ENCODE measurements at regions not wholly inside any gene's neighbourhood (a gene's known extent, or its start where the extent isn't known, plus 50 kb on each side); places are given as distances from the start of the nearest gene placed in this dataset.

- no peak for DNase-seq
- in situ Hi-C loops (cut with MboI; ENCODE audit: low pct_unique_long_range_greater_than_20kb, low sequenced_read_pairs): no loop called here
Measured at GRCh38 chr20:10902576-10903282, 228.9 kb upstream of the JAG1 start.

- in situ Hi-C loops (cut with MboI; ENCODE audit: low pct_unique_long_range_greater_than_20kb, low sequenced_read_pairs): no loop called here
- DNase-seq: no peak
Measured at GRCh38 chr20:10906834-10907233, 233.0 kb upstream of the JAG1 start.

GRCh38 chr20:10909803-10910202, 236.0 kb upstream of the JAG1 start:
- in situ Hi-C loops (cut with MboI; ENCODE audit: low pct_unique_long_range_greater_than_20kb, low sequenced_read_pairs): no loop called here
- no peak for DNase-seq

GRCh38 chr20:10910535-10911178, 236.9 kb upstream of the JAG1 start:
- in situ Hi-C loops (cut with MboI; ENCODE audit: low pct_unique_long_range_greater_than_20kb, low sequenced_read_pairs): no loop called here
- DNase-seq: no peak

- in situ Hi-C loops (cut with MboI; ENCODE audit: low pct_unique_long_range_greater_than_20kb, low sequenced_read_pairs): no loop called here
- DNase-seq: no peak
Measured at GRCh38 chr20:10911298-10911697, 237.5 kb upstream of the JAG1 start.

- in situ Hi-C loops (cut with MboI; ENCODE audit: low pct_unique_long_range_greater_than_20kb, low sequenced_read_pairs): no loop called here
- DNase-seq: no peak
Measured at GRCh38 chr20:10915815-10916214, 242.0 kb upstream of the JAG1 start.

- no peak for DNase-seq
- in situ Hi-C loops (cut with MboI; ENCODE audit: low pct_unique_long_range_greater_than_20kb, low sequenced_read_pairs): no loop called here
Measured at GRCh38 chr20:10916312-10916711, 242.5 kb upstream of the JAG1 start.

GRCh38 chr20:10917826-10918225, 244.0 kb upstream of the JAG1 start:
- in situ Hi-C loops (cut with MboI; ENCODE audit: low pct_unique_long_range_greater_than_20kb, low sequenced_read_pairs): no loop called here
- DNase-seq: no peak

- no peak for DNase-seq
- in situ Hi-C loops (cut with MboI; ENCODE audit: low pct_unique_long_range_greater_than_20kb, low sequenced_read_pairs): no loop called here
Measured at GRCh38 chr20:10919396-10920140, 245.8 kb upstream of the JAG1 start.

GRCh38 chr20:10920396-10920795, 246.6 kb upstream of the JAG1 start:
- no peak for DNase-seq
- in situ Hi-C loops (cut with MboI; ENCODE audit: low pct_unique_long_range_greater_than_20kb, low sequenced_read_pairs): no loop called here

GRCh38 chr20:10921491-10922010, 247.8 kb upstream of the JAG1 start:
- no peak for DNase-seq
- in situ Hi-C loops (cut with MboI; ENCODE audit: low pct_unique_long_range_greater_than_20kb, low sequenced_read_pairs): no loop called here

- DNase-seq: no peak
- in situ Hi-C loops (cut with MboI; ENCODE audit: low pct_unique_long_range_greater_than_20kb, low sequenced_read_pairs): no loop called here
Measured at GRCh38 chr20:10922506-10922905, 248.7 kb upstream of the JAG1 start.

- DNase-seq: no peak
- in situ Hi-C loops (cut with MboI; ENCODE audit: low pct_unique_long_range_greater_than_20kb, low sequenced_read_pairs): no loop called here
Measured at GRCh38 chr20:10922941-10923340, 249.1 kb upstream of the JAG1 start.

GRCh38 chr20:10924644-10925201, 250.9 kb upstream of the JAG1 start:
- no peak for DNase-seq
- in situ Hi-C loops (cut with MboI; ENCODE audit: low pct_unique_long_range_greater_than_20kb, low sequenced_read_pairs): no loop called here

GRCh38 chr20:10925767-10926166, 252.0 kb upstream of the JAG1 start:
- in situ Hi-C loops (cut with MboI; ENCODE audit: low pct_unique_long_range_greater_than_20kb, low sequenced_read_pairs): no loop called here
- DNase-seq: no peak

GRCh38 chr20:10927011-10927583, 253.3 kb upstream of the JAG1 start:
- no peak for DNase-seq
- in situ Hi-C loops (cut with MboI; ENCODE audit: low pct_unique_long_range_greater_than_20kb, low sequenced_read_pairs): no loop called here

GRCh38 chr20:10927936-10928840, 254.4 kb upstream of the JAG1 start:
- in situ Hi-C loops (cut with MboI; ENCODE audit: low pct_unique_long_range_greater_than_20kb, low sequenced_read_pairs): no loop called here
- DNase-seq: no peak

GRCh38 chr20:10928841-10929421, 255.1 kb upstream of the JAG1 start:
- DNase-seq: no peak
- in situ Hi-C loops (cut with MboI; ENCODE audit: low pct_unique_long_range_greater_than_20kb, low sequenced_read_pairs): no loop called here

All from KBM-7 (cell line).